ENCODE measurements at regions not wholly inside any gene's neighbourhood (a gene's known extent, or its start where the extent isn't known, plus 50 kb on each side); places are given as distances from the start of the nearest gene placed in this dataset.
"Not testable (repeated sequence)": the region's sequence is repeated elsewhere in the genome, so short reads cannot be mapped to it uniquely, and the experiment has no call there.

DNA sequence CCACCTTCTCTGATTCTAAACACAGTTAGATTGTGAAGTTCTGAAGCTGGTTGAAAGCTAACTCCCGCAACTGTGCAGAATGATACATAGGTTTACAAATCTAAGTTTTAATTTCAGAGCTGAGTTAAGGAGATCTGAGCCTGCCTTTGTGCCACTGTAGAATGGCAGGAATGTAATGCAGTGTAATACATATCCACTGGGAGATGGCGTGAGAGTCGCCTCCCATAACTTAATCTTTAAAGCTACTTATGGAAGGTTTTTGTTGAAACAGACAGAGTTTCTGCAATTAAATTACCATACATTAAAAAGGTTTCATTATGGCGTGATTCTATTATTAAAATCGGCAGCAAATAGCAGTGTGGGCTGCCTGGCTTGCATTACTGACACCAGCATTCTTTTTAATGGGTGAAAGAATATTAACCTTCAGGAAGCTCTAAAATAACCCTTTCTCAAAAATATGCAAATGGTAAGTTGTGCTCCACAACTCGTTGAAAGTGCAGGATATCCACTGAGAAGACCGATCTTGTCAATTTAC, 257.4 kb downstream of the OLFM4 start:
- no peak for DNase-seq (ENCODE audit: low spot score)

DNA sequence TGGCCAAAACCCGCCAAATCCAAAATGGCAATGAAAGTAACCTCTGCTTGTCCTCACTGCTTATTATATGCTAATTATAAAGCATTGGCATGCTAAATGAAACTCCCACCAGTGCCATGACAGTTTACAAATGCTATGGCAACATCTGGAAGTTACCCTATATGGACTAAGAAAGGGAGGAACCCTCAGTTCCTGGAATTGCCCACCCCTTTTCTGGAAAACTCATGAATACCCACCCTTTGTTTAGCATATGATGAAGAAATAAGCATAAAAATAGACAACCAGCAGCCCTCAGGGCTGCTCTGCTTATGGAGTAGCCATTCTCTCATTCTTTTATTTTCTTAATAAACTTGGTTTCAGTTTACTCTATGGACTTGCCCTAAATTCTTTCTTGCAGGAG, 269.8 kb downstream of the OLFM4 start:
- DNase-seq (ENCODE audit: low spot score), result no peak

DNA sequence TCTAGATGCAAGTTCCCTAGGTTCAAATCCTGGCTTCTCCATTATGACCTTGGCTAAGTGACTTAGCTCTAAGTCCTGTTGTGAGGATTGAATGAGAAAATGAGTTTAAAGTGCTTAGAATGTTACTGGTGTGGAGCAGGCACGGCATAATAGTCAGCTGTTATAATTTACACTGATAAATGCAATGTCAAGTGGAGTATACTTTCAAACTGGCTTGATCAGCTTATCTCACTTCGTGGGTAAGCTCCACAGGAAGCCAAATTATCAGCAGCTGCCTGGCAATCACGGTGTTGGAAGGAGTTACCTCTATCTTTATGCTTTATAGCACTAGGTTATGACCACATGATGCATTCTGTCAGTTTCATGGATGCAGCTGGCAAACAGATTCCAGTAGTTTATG, 272.8 kb downstream of the OLFM4 start:
- no peak for DNase-seq (ENCODE audit: low spot score)

DNA sequence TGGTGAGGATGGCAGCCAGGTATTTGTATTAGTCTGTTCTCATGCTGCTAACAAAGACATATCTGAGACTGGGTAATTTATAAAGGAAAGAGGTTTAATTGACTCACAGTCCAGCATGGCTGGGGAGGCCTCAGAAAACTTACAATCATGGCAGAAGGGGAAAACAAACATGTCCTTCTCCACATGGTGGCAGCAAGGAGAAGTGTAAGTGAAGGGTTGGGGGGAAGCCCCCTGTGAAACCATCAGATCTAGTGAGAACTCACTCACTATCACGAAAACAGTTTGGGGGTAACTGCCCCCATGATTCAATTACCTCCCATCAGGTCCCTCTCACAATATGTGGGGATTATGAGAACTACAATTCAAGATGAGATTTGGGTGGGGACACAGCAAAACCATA, 276.8 kb downstream of the OLFM4 start:
- DNase-seq (ENCODE audit: low spot score), result not testable (repeated sequence)

DNA sequence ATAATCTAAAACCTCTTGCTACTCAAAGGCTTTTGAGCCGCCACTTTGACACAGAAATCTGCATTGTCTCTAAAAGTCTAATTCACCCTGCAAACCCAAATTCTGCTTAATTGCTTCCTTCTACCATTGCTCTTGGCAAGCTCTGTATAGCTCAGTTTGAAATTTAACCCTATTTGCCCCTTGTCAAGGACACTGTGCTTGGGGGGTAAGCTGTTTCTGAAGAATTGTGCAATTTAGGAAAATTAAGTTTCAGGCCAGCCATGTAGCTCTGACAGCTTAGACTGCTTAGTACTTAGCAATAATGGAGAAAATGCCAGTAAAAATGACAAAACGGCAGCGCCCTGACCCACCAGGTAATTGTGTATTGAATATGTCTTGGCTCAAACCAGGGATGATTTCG, 282.2 kb downstream of the OLFM4 start:
- DNase-seq (ENCODE audit: low spot score), result no peak

DNA sequence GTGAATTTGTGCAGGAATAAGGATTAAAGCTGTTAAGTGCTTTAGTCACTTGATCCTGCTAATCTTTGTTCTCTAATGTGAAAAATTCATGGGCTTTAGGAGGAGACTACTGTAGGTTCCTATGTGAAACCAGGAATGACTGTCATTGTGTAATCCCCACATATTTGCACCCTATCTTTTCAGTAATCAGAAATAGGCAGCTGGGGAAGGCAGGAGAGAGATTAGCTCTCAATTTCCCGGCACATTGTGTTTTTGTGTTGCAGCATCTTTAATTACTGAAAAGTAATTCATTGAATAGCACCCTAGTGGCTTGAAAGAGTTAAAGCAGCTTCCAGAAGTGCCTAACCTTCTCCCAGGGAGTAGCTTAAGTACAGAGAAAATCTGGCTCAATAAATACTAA, 282.9 kb downstream of the OLFM4 start:
- no peak for DNase-seq (ENCODE audit: low spot score)

DNA sequence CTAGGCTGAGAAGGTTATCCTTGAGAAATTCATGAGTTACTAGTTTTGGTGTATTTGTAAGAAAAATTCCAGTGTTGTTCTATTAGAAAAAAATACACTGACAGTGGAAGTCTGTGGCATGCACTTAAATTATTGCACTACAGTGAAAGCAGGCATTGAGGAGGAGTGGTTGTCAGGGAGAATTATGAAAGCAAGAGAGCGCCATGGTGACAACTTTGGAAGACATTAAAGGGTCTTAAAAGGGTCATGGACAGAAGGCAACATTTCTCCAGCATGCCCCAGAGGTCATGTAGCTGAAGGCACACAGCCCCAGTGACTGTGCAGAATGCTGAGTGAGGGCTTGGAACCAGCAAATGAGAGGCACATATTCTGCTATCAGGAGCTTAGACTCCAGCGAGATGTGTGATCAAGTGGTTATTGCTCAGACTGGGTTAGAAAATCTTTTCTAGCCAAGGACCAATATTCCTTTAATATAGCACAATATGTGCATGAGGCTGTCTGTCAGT, 292.7 kb downstream of the OLFM4 start:
- DNase-seq (ENCODE audit: low spot score), result no peak

DNA sequence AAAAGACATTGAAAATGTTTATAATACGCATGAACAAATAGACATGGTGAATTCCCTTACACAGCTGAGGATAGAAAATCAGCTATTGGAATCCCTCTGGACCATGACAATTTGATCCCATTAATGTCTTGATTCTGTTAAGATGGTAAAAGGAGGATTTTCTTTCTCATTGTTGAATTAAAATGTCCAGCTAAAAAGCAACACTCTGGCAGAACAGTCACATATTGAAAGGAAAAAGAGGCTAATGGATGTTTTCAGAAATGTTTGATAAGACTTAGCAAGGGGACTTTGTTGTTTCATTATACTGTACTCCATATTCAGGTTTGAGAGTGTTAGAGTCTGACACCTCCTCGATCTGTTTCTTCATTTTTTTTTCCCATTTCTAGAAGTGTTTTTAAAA, 296.0 kb downstream of the OLFM4 start:
- no peak for DNase-seq (ENCODE audit: low spot score)

DNA sequence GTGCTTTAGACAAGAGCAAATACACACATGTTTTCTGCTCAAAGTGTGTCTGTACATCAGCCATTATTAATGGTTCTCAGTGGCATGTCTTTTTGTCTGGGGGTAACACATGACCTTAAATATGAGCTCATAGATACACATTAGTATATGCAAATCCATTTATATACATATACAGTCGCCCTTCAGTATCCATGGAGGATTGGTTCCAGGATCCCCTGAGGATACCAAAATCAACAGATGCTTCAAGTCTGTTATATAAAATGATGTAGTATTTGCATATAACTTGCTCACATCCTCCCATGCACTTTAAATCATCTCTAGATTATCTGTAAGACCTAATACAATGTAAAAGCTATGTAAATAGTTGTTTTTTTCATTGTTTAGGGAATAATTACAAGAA, 298.1 kb downstream of the OLFM4 start:
- DNase-seq (ENCODE audit: low spot score), result no peak

DNA sequence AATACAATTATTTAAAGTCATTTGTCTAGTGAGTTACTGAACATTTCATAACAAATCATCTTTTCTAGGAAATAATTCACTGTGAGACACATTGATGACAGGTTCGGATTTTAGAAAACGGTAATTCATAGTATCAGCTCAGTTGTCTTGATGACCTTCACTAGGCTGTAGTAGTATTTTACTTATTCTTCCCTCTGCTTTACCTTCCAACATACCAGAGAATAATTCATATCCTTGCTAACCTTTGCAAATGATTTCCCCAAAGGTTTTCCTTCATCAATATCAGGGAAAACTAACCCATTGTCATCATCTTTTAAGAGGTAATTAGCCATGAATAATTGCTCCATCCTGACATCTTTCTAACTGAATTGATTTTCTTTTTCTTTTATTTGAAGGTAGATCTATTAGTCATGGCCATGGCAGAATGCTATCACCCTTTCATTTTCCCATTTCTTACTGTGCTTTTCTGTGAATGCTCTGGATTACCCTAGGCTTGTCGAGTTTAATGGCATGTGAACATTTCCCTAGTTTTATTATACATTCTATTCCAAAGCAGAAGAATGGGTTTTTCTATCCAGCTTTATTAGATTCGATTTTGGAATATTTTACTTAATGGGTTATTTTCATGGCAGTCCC, 299.2 kb downstream of the OLFM4 start:
- no peak for DNase-seq (ENCODE audit: low spot score)

DNA sequence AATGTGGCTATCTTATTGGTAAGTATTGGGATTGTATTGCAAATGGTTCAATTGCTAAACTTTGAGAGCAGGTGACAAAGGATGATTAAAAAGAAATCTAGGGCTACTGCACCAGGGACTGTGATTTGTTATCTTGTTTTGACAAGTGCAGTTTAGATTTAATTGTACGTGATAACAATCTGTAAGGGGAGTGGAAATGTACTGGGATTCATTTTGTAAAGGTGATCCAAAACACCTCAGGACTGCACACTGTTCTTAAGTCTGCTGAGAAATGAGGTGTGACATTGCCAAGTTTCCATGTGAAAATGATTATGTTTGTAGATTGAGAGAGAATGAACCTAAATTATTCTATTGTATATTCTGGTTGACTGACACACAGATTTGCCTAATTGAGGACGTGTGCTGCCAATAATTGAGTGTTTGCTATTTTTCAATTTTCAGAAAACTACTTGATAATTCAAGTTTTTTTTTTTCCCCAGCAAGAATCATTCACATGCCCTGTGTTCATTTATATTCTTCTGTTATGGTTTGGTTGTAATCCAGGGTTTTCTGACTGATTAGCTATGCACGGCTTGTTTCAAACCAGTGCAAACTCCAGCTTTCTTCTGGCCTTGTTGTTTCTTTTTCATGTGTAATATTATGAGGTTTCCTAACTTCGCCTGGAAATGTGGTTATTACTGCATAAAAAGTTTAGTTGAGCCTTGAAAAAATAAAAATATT, 308.0 kb downstream of the OLFM4 start:
- DNase-seq (ENCODE audit: low spot score), result no peak

DNA sequence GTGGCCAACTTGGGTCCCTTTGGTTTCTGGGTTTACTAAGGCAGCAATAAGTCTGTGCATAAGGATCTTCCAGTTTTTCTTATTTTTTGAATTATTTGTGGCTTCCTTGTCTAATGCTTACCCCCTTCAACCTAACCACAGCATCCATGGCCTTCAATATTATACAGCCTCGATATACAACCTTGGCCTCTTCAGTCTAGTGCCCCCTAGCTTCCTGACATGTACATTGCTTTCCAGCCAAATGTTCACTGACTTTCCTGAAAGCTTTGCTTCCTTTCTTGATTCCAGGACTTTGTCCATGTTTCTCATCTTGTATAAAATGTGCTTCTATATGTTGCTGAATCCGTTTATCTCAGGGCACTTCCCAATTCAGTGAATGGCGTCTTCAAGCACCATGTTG, 310.1 kb downstream of the OLFM4 start:
- DNase-seq (ENCODE audit: low spot score), result no peak

DNA sequence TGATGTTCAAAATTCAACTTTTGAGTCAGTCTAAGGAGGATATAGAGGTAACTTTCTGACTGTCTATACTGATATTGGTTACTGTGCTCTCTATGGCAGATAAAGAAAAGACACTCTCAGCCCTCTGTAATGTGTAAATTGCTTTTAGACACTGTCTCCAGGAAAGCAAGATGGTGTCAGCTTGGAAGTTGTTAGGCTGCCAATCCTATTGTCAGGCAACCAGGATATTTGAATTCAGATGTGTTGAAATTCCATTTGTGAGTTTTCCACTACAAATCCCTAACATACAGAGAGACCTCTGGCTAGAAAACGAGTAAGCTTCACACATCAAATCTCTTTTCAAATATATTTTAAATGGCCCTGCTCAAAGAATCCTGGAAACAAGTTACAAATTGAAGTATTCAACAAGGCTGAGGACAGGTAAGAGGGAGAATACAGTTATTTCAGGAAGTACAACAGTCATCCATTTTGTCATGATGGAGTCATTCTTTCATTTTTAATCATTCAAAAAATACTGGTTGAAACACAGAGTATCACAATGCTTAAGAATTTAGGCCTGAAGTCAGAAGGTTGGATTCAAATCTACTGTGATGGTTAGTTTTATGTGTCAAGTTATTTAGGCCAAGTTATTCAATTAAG, 312.0 kb downstream of the OLFM4 start:
- no peak for DNase-seq (ENCODE audit: low spot score)

DNA sequence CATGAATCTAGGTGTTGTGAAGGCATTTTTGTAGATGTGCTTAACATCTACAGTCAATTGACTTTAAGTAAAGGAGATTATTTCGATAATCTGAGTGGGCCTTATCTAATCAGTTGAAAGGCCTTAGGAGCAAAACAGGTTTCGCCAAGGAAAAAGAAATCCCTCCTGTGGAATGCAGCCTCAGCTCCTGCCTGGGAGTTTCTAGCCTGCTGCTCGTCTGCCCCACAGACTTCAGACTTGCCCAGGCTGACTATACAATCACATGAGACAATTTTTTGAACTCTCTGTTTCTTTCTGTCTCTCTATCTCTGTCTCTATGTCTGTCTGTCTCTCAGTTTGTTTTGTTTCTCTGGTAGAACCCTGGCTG, 312.5 kb downstream of the OLFM4 start:
- DNase-seq (ENCODE audit: low spot score), result no peak

DNA sequence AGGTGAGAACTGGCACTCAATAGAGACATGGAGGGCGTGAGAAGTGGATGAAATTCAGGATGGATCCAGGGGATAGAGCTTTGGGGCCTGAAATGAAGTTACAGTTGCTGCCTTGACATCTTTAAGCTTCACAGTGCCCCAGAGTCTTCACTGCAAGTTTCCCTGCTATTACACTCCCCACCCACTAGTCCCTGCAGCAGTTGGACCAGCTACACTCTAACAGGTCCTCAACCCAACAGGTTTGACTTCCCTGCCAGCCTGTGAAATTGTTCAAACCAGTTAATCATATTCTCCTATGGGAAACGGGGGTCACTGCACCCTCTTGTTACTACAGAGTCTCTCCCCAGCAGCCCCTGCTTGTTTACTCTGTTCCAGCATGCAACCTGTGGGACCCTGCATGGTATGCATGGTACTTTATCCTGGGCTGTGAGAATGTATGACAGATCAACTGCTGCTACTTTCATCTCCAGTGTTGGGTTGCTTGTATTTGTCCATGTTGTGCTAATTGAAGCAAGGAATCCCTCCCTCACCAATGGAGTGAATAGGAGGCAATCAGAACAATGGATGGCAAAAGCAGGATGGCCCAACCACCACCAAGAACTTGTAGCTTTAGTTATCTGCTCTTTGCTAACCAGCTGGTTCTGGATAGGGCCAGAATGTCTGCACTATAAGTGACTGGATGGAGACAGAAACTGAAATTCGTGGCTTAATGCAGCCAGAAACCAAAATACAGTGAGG, 314.2 kb downstream of the OLFM4 start:
- no peak for DNase-seq (ENCODE audit: low spot score)

DNA sequence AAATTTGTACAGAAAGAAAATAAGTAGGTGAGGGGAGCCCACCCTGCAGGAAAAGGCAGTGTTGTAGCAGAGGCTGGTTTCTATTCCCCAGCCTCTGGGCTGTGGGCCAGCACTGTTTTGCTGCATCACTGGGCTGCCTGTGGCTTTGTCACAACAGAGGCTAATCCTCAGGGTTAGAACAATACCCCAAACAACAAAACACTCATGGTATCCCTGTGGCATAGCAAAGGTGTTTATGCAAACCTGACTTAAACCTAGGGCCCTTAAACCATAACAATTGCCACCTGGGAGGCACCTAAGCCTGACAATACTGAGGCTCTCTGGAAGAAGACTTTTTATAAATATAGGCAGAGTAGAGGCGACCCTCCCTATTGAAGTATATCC, 314.7 kb downstream of the OLFM4 start:
- no peak for DNase-seq (ENCODE audit: low spot score)

DNA sequence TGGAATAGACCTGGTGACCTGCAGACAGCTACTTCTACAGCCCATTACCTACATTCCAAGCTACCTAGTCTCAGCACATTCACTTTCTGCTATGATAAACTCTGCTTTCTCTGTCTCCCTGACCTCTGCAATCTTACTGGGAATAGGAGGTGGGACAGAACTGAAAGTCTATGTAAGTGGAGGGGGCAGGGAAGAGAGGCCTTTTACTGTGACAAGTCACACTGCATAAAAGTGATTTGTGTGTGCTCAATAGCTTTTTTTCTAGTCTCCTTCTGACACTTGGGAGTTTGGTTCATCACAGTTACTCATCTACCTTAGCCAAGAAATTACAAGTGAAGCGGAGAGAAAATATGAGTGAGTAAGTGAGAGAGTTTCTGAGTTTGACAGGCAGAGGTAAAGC, 322.4 kb downstream of the OLFM4 start:
- no peak for DNase-seq (ENCODE audit: low spot score)

DNA sequence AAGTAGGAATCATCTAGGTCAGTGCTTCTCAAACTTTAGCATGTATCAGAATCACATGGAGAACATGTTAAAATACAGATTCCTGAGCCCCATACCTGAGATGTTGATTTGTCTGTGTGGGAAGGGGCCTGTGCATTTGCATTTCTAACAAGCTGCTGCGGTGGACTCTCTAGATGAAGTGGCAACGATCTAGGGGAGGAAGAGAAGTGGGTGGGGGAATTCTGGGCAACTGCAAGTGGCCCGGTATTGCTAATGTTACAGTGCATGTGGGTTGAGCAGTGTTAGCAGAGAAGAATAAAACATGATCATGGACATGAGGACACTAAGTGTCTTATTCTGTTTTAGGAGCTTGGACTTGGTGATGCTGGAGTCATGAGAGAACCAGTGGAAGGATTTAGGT, 329.0 kb downstream of the OLFM4 start:
- no peak for DNase-seq (ENCODE audit: low spot score)

DNA sequence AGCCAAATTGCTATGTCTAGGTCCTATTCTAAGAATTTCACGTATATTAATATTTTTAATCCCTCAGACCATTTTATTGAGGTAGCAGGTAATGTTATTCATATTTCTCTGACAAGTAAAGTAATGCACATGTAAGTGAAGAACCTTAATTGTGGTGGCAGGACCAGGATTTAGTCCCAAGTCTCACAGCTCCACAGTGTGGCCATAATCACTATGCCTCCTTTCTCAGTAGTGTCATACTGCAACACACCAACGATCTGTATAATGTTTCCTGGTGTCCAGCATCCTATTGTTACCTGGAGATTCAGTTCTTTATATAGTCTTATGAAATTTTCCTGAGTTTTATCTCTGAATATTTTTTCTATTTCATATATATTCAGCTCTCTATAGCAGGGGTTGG, 340.3 kb downstream of the OLFM4 start:
- no peak for DNase-seq (ENCODE audit: low spot score)

DNA sequence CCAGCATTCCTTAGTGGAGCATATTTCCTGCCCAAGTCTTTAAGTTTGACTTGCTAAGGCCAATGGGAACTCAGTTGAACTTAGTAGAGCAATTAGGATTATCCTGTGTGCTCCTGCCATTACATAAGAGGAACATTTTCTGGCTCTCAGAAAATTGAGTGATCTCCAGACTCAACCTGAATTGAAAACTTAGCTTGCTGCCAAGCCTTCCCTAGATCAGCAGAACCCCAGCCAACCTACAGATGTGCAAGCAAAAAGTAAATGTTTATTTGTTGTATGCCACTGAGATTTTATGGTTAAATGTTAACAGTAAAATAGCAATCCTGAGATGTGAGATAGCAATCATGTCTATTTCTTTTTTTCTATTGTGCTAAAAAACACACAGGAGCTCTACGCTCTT, 350.9 kb downstream of the OLFM4 start:
- DNase-seq (ENCODE audit: low spot score), result no peak

DNA sequence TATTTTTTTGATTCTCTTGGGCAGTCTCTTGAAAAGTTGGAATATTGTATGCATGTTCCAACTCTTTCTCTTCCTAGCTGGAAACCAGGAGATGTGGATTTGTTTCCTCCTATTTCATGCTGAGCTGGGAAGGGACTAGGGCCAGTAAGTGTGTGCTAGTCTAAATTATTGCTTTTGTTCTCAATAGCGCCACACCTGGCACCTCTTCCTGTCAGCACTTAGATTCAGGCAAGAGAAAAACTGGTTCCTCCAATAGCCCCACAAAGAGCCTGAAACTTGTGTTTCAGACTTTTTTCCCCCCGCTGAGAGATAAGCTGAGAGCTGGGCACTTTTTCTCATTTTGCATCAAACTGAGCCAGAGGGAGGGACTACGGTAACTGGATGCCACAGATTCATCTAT, 353.4 kb downstream of the OLFM4 start:
- no peak for DNase-seq (ENCODE audit: low spot score)

DNA sequence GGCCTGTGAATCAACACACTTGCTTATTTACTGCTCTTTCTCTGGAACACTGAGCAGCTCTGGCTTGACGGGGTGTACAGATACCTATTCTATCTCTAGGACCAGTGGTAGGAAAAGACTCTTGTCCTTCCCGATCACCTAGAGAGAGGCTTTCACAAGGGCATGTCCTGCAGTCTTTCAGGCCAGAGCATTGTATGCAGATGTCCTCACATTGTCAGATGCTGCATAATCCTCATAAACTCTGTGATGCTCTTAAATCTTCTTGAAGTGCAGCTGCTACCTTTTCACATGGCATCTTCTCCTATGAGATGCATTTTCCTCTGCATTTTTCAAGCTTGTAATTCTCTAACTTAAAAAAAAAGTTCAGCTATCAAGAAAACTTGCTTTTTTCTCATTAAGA, 369.4 kb downstream of the OLFM4 start:
- no peak for DNase-seq (ENCODE audit: low spot score)

DNA sequence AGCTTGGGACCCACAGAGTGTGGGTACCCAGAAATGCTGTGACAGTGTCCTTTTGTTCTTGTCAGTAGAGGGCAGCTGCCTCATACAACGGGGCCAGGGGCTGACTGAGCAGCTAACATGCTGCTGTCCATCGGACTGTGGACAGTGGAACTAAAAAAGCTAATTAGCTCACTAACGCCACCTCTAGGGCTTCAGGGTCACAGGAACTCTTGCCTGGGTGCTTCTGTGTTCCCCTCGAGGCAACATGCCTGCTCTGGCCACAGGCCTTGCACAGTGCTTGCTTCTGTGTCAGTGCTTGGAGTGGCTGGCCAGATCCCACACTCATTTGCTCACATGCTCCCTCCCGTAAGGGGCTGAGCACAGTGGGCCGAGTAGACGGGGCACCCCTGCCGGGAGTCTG, 377.0 kb downstream of the OLFM4 start:
- no peak for DNase-seq (ENCODE audit: low spot score)
